Stomach smooth muscle (tissue), 2 donors: ENCODE measurements at regions not wholly inside any gene's neighbourhood (a gene's known extent, or its start where the extent isn't known, plus 50 kb on each side); places are given as distances from the start of the nearest gene placed in this dataset.

Experiments
- H3K27ac ChIP-seq: one replicate; pipeline ENCODE4 v1.7.0; 2013; ENCODE audit warnings: mild to moderate bottlenecking, low read length, inconsistent platforms
- H3K27me3 ChIP-seq, 2 donors: one replicate each; pipeline ENCODE4 v1.7.0; 2013; ENCODE audit warnings: low read length in 2 of 2; ENCODE audit not compliant: insufficient read depth in 2 of 2, control insufficient read depth in 1 of 2
- H3K36me3 ChIP-seq, 2 donors: one replicate each; pipeline ENCODE4 v1.7.0; 2013; ENCODE audit warnings: low read length in 2 of 2; ENCODE audit not compliant: control insufficient read depth in 2 of 2, insufficient read depth in 2 of 2
- H3K4me1 ChIP-seq: one replicate; pipeline ENCODE4 v1.7.0; 2013; ENCODE audit warnings: low read length; ENCODE audit not compliant: control insufficient read depth, insufficient read depth
- H3K4me3 ChIP-seq, 2 donors: one replicate each; pipeline ENCODE4 v1.7.0; 2013; ENCODE audit warnings: low read length in 2 of 2
- H3K9ac ChIP-seq, 2 donors: one replicate each; pipeline ENCODE4 v1.7.0; 2013; ENCODE audit warnings: low read length in 2 of 2, mild to moderate bottlenecking in 1 of 2
- H3K9me3 ChIP-seq, 2 donors: one replicate each; pipeline ENCODE4 v1.7.0; 2013; ENCODE audit warnings: low read length in 2 of 2; ENCODE audit not compliant: control insufficient read depth in 2 of 2
- donor health status: healthy.
- donor health status: Pancreatic carcinoma.

DNA sequence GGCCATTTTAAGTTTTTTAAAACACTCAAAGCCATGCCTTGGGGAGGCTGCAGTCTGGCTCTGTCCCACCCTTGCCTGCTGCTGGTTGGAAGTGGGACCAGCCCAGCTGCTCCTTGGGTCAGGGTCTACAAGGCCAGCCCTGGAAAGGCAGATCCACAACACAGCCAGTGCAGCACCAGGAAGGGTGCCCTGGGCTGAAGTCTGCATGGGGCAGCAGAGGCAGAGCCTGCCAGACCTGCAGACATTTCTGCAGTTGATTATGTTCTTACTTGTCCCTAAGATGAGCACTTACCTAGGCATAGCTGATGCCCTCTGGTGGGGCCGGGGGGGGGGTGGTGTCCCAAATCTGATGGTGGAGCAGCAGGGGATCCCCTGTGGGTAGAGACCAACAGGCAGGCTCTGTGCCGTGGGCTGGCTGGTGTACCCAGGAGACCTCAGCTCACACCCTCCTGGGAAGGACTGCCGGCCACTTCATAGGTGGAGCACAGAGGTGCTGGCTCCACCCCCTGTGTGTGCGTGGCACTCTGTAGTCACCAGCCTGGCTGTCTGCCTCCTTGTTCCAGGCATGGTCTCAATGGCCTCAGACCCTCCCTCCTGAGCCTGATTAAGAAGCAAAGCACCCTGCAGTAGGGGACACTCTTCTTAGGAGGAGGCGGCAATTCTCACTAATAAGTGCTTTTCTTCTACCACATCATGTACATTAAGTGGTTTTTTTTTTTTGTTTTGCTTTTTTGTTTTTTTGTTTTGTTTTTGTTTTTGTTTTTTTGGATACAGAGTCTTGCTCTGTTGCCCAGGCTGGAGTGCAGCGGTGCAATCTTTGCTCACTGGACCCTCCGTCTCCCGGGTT, 97.4 kb upstream of the KLF13 start:
- Histone ChIP-seq H3K4me1 (no peaks in the 10 kb centered on the region), H3K9me3 (no peaks in the 10 kb centered on the region), H3K36me3 (no peaks in the 10 kb centered on the region), H3K27me3 (peaks cover 0 to 5% of the 10 kb centered on the region in 2 donors), H3K9ac (no peak overlapping the region), H3K4me3 (no peak overlapping the region), H3K27ac (no peak overlapping the region)

DNA sequence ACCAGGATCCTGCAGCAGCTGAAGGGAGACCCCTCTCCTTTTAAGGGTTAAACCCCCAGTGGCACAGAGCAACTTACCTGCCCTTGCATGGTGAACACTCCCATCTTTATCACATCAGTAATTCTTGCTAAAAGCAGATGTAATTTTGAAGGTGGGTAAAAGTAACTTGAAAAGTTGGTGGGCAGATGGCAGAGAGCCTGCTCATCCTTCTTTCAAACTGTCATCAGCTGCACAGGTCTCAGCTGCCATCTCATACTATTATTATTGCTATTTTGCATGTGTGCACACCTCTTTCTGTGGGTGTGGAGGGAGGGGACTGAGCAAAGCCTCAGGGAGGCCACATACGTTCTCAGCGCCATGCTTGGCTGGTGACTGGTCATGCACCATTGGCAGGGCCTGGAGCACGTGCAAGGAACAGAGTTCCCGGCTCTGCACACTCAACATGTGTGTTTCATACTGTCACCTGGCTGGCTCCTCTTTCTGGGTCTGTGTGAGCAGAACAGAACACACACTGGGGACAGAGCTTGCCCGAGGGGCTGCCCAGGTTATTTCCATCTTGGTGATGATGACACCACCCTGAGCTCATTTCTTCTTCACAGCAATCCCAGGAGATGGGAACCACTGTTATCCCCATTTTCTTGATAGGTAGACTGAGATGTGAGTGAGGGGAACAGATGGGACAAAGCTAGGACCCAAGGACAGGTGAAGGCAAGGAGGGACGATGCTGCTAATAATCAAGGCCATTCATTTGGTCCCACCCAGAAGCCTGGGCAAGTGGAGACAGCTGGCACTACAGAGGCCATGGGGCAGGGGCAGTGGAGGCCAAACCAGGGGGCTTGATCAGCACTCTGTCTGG, 95.8 kb upstream of the KLF13 start:
- no peak overlapping the region for H3K27ac ChIP-seq
- peaks cover 7% of the 10 kb centered on the region for H3K4me1 ChIP-seq
- H3K27me3 ChIP-seq: peaks cover 0 to 5% of the 10 kb centered on the region in 2 donors
- no peaks in the 10 kb centered on the region for H3K36me3 ChIP-seq
- H3K9me3 ChIP-seq: no peaks in the 10 kb centered on the region
- no peak overlapping the region for H3K4me3 ChIP-seq
- H3K9ac ChIP-seq: no peak overlapping the region

DNA sequence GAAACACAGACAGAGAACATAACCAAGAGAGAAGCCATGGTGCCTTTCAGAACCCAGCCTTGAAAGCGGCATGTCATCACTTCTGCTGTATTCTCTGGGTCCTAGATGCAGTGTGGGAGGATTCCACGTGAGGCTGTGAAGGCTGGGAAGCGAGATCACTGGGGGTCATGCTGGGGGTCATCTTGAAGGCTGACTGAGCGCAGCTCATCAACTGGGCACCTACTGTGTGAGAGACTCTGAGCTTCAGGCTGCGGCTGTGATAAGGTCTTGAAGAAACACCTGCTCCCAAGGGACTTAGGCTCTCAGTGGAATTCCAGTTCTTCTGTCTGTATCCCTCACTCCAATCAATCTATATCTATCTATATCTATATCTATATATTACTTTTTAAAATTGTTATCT, 91.8 kb upstream of the KLF13 start:
- Histone ChIP-seq H3K27me3 (peaks cover 0 to 2% of the 10 kb centered on the region in 2 donors), H3K9ac (no peak overlapping the region), H3K9me3 (no peaks in the 10 kb centered on the region), H3K4me1 (peaks cover 19% of the 10 kb centered on the region), H3K36me3 (no peaks in the 10 kb centered on the region), H3K27ac (no peak overlapping the region), H3K4me3 (no peak overlapping the region)

DNA sequence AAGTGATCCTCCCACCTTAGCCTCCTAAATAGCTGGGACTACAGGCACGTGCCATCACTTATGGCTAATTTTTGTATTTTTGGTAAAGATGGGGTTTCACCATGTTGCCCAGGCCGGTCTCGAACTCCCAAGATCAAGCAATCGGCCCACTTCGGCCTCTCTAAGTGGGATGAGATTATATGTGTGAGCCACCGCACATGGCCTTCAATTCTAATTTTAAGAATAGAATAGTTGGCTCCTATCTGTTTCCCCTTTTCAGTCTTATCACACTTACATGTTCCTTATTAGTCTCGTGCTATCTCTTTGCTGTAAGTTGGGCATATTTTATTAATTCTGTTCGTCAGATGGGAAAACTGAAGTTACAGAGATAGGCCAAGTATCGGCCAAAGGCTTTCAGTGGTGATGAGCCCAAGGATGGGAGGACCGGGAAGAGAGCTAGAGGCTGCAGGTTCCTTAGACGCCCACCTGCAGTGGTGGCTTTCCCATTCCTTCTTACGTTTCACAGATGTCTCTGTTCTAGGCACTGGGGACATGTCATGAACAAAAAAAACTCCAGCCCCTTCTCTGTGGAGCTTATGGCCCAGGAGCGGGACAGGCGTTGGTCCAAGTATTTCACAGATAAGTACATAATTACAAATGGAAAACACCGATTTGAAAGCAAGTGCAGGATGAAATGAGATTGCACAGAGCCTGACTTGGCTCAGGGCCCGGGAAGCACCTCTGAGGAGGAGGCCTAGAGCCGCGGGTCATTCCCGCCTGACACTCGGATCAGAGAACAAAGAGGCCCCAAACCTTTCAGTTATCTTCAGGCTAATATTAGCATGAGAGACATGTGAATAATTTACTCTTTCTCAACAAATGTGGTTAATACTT, 91.1 kb upstream of the KLF13 start:
- no peaks in the 10 kb centered on the region for H3K36me3 ChIP-seq
- peak overlapping the region; percentile 86 for H3K27ac ChIP-seq
- peaks cover 19% of the 10 kb centered on the region for H3K4me1 ChIP-seq
- H3K9me3 ChIP-seq: no peaks in the 10 kb centered on the region
- H3K9ac ChIP-seq: peak overlapping the region; percentile 54 to 58
- H3K27me3 ChIP-seq: no peaks in the 10 kb centered on the region
- H3K4me3 ChIP-seq: peak overlapping the region; percentile 9 to 55

DNA sequence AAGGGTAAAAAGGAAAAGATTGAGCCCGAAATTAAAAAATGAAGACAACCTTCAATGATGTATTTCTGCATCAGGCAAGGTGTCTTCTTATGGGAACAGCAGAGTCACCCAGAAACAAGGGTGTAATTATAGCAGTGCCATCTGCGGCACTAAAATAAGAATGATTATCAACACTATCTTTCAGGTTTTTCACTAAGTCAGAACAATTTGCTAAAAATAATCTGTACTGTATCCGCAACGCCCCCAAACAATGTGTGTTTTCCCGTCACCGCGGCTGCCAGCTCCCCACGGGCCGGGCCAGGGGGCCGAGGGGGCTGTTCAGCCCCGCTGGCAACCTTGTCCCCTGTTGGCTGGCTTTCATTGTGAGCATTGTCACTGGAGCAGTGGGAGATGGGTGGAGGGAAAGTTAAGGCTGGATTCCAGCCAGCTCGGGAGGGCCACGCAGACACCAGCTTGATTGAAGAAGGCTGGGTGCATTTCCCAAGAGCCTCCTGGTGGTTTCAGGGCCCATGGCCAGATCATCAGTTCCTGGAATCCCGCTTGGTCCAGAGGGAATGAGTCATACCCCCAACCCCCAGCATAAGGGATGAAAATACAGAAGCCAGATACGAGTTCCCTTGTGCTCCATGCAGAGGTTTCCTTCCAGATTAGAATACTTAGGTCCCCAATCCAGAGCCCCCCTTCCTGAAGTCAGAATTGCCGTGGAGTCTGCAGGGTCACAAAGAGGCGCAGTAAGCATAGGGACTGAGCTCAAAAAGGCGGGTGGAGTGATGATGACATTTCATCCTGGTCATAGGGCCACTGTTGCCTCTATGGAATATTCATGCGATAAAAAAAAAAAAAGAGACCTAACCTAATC, 90.2 kb upstream of the KLF13 start:
- Histone ChIP-seq H3K9me3 (no peaks in the 10 kb centered on the region), H3K4me1 (peaks cover 19% of the 10 kb centered on the region), H3K9ac (peak overlapping the region; percentile 54 to 58), H3K36me3 (no peaks in the 10 kb centered on the region), H3K27me3 (no peaks in the 10 kb centered on the region), H3K4me3 (peak overlapping the region; percentile 14 to 55), H3K27ac (peak overlapping the region; percentile 86)

DNA sequence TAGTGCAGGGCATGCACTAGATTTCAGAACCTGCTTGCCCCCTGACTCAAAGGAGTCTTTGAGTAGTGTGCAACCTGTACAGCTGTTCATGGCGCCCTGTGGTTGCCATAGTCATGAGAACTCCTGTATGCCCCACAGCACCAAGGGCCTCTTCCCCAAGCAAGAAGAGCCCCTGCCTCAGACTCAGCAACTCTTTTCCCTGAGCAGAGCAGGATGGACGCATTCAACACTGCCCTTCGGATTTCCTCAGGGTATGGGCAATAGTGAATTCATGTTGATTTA, 89.7 kb upstream of the KLF13 start:
- Histone ChIP-seq H3K27ac (peak overlapping the region; percentile 86), H3K27me3 (no peaks in the 10 kb centered on the region), H3K36me3 (no peaks in the 10 kb centered on the region), H3K9me3 (no peaks in the 10 kb centered on the region), H3K9ac (peak overlapping the region in 1 of 2 donors; percentile 25), H3K4me3 (peak overlapping the region in 1 of 2 donors; percentile 14), H3K4me1 (peaks cover 19% of the 10 kb centered on the region)

DNA sequence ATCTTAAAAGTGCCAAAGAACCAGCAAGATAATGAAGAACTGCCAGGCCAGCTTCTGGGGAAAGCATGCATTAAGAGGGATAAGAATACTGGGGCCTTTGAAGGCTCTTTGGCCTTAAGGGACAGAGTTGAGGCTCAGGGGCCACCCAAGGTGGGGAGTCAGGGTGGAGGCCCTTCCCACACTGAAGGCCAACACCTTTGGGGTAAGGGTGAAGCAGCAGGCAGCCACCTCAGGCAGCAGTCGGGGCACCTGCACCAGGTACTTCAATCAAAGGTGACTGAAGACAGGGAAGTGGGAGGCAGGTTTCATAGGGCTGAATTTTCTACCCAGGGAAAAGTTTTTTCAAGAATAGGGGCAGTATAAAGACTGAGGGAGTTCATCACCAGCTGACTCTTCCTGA, 87.7 kb upstream of the KLF13 start:
- no peak overlapping the region for H3K9ac ChIP-seq
- H3K36me3 ChIP-seq: no peaks in the 10 kb centered on the region
- H3K4me1 ChIP-seq: peaks cover 19% of the 10 kb centered on the region
- H3K27ac ChIP-seq: no peak overlapping the region
- no peaks in the 10 kb centered on the region for H3K9me3 ChIP-seq
- H3K27me3 ChIP-seq: no peaks in the 10 kb centered on the region
- H3K4me3 ChIP-seq: no peak overlapping the region

DNA sequence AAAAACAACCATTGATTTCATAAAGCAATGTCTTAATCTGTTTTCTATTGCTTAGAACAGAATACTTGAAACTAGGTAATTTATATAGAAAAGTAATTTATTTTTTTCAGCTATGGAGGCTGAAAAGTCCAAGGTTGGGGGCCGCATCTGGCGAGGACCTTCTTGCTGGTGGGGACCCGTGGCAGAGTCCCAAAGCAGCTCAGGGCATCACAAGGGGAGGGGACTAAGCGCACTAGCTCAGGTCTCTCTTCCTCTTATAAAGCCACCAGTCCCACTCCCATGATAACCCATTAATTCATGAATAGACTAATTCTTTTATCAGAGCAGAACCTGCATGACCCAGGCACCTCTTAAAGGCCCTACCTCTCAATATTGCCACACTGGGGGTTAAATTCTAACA, 87.2 kb upstream of the KLF13 start:
- H3K4me1 ChIP-seq: peaks cover 19% of the 10 kb centered on the region
- no peaks in the 10 kb centered on the region for H3K9me3 ChIP-seq
- H3K27ac ChIP-seq: no peak overlapping the region
- H3K9ac ChIP-seq: no peak overlapping the region
- H3K4me3 ChIP-seq: no peak overlapping the region
- no peaks in the 10 kb centered on the region for H3K27me3 ChIP-seq
- H3K36me3 ChIP-seq: no peaks in the 10 kb centered on the region

DNA sequence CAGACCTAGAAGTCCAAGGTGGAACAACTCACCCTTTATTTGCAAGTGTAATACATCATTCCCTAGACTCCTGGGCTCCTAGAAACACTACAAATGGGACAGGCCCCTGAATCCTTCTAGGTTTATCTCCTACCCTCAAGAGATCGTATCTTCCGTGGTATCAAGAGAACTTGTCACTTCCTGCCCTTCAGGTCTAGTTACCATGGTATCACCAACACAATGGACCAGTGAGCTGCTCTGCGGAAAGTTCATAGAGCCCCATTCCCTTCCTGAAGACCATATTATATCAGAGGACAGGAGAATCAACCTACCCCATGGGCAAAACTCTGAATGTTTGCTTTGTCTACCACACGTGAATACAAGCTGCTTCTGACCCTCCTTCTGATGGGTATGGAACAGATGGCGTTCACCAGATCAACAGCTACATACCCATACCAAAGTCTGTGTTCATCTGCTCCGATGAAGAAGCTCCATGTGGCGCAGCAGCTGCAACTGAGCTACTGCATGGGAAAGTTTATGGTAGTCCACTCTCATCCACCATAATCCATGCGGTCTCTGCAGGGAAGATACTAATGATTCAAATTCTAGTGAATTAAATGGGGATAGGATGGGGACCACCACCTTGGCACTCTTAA, 84.6 kb upstream of the KLF13 start:
- H3K9me3 ChIP-seq: no peaks in the 10 kb centered on the region
- no peak overlapping the region for H3K9ac ChIP-seq
- H3K27me3 ChIP-seq: no peaks in the 10 kb centered on the region
- H3K4me3 ChIP-seq: no peak overlapping the region
- no peaks in the 10 kb centered on the region for H3K36me3 ChIP-seq
- H3K4me1 ChIP-seq: peaks cover under 1% of the 10 kb centered on the region
- no peak overlapping the region for H3K27ac ChIP-seq
